Neural cell (in vitro differentiated cells): ENCODE measurements at regions not wholly inside any gene's neighbourhood (a gene's known extent, or its start where the extent isn't known, plus 50 kb on each side); places are given as distances from the start of the nearest gene placed in this dataset.

ENCODE experiments used
- H2AFZ ChIP-seq: fragments of 200-600, 300-800 bp; sonication (generic), shearing (Covaris generic); 2 replicates; pipeline ENCODE4 v1.6.0; 2014; ENCODE audit warnings: low read depth, mild to moderate bottlenecking, antibody characterized with exemption, low read length, moderate library complexity
- H3F3A ChIP-seq: fragments of 200-600 bp; shearing (Covaris generic); 2 replicates; pipeline ENCODE4 v1.6.1; 2016; ENCODE audit warnings: mild to moderate bottlenecking, moderate library complexity, mixed read lengths, antibody characterized with exemption, low read length; ENCODE audit not compliant: insufficient read depth, poor library complexity, severe bottlenecking
- H3K27ac ChIP-seq: fragments of 200-600, 300-800 bp; sonication (generic), shearing (Covaris generic); 2 replicates; pipeline ENCODE4 v1.5.1; 2014; ENCODE audit warnings: mild to moderate bottlenecking, low read length, moderate library complexity
- H3K27me3 ChIP-seq: fragments of 300-800, 200-600 bp; sonication (generic), shearing (Covaris generic); 2 replicates; pipeline ENCODE4 v1.6.0; 2014; ENCODE audit warnings: mild to moderate bottlenecking, low read depth, low read length, moderate library complexity; ENCODE audit not compliant: insufficient read depth
- H3K36me3 ChIP-seq: fragments of 300-800, 200-600 bp; sonication (generic), shearing (Covaris generic); 2 replicates; pipeline ENCODE4 v1.5.1; 2014; ENCODE audit warnings: mild to moderate bottlenecking, antibody characterized with exemption, low read length, moderate library complexity; ENCODE audit not compliant: insufficient read depth
- H3K4me2 ChIP-seq: fragments of 300-800, 200-600 bp; sonication (generic), shearing (Covaris generic); 2 replicates; pipeline ENCODE4 v1.6.0; 2014; ENCODE audit warnings: mild to moderate bottlenecking, low read length
- H3K4me3 ChIP-seq: fragments of 300-800, 200-600 bp; sonication (generic), shearing (Covaris generic); 2 replicates; pipeline ENCODE4 v1.5.1; 2014; ENCODE audit warnings: mild to moderate bottlenecking, low read length, moderate library complexity
- H3K79me2 ChIP-seq: fragments of 200-600 bp; shearing (Covaris generic); replicated peaks from 2 replicates; pipeline ENCODE4 v1.6.0; 2014; ENCODE audit warnings: mild to moderate bottlenecking, low read length, moderate library complexity; ENCODE audit not compliant: insufficient read depth
- H3K9ac ChIP-seq: fragments of 300-800, 200-600 bp; sonication (generic), shearing (Covaris generic); 2 replicates; pipeline ENCODE4 v1.6.1; 2016; ENCODE audit warnings: mild to moderate bottlenecking, low read length, mixed read lengths
- H3K9me2 ChIP-seq: fragments of 200-600 bp; shearing (Covaris generic); 2 replicates; pipeline ENCODE4 v1.6.1; 2016; ENCODE audit warnings: mild to moderate bottlenecking, low read length, mixed read lengths; ENCODE audit not compliant: insufficient read depth
- H3K9me3 ChIP-seq: fragments of 200-600, 300-800 bp; sonication (generic), shearing (Covaris generic); 2 replicates; pipeline ENCODE4 v1.6.1; 2016; ENCODE audit warnings: mild to moderate bottlenecking, mixed run types, low read length, moderate library complexity, mixed read lengths
- H4K20me1 ChIP-seq: fragments of 200-600 bp; shearing (Covaris generic); 2 replicates; pipeline ENCODE4 v1.6.1; 2016; ENCODE audit warnings: mild to moderate bottlenecking, mixed run types; ENCODE audit not compliant: insufficient read depth
- EP300 ChIP-seq: fragments of 450-650 bp; conservative IDR thresholded peaks from 2 replicates; pipeline ENCODE4 v1.6.1; 2014; ENCODE audit warnings: antibody characterized with exemption, mild to moderate bottlenecking, moderate library complexity; ENCODE audit not compliant: poor library complexity, severe bottlenecking
- EZH2 ChIP-seq: fragments of 200-600, 300-800 bp; shearing (Covaris generic), sonication (generic); IDR thresholded peaks from 2 replicates; pipeline ENCODE4 v1.6.1; 2014; ENCODE audit warnings: antibody characterized with exemption, low read length, borderline replicate concordance, mild to moderate bottlenecking; ENCODE audit not compliant: insufficient read depth, poor library complexity, severe bottlenecking
- MXI1 ChIP-seq: fragments of 450-650 bp; conservative IDR thresholded peaks from 2 replicates; pipeline ENCODE4 v1.6.1; 2014; ENCODE audit warnings: antibody characterized with exemption, mild to moderate bottlenecking; ENCODE audit not compliant: poor library complexity, severe bottlenecking
- POLR2AphosphoS5 ChIP-seq: IDR thresholded peaks from 2 replicates; pipeline ENCODE4 v1.6.1; 2012
- RAD21 ChIP-seq: fragments of 450-650 bp; conservative IDR thresholded peaks from 2 replicates; pipeline ENCODE4 v1.6.1; 2014; ENCODE audit warnings: antibody characterized with exemption, mild to moderate bottlenecking, moderate library complexity
- SMC3 ChIP-seq: fragments of 450-650 bp; conservative IDR thresholded peaks from 2 replicates; pipeline ENCODE4 v1.6.1; 2014; ENCODE audit warnings: antibody characterized with exemption, mild to moderate bottlenecking, moderate library complexity; ENCODE audit not compliant: poor library complexity
- TAF1 ChIP-seq: IDR thresholded peaks from 2 replicates; pipeline ENCODE4 v1.6.1; 2012; ENCODE audit warnings: low read depth
- TF ChIP-seq, protein P1 (sequence below): IDR thresholded peaks from 2 replicates; pipeline ENCODE4 v1.6.1; 2012; ENCODE audit warnings: borderline replicate concordance
- TF ChIP-seq, protein P2 (sequence below): fragments of 450-650 bp; IDR thresholded peaks from 2 replicates; pipeline ENCODE4 v1.5.1; 2014; ENCODE audit warnings: antibody characterized with exemption, mild to moderate bottlenecking, moderate library complexity; ENCODE audit not compliant: poor library complexity, severe bottlenecking

DNA sequence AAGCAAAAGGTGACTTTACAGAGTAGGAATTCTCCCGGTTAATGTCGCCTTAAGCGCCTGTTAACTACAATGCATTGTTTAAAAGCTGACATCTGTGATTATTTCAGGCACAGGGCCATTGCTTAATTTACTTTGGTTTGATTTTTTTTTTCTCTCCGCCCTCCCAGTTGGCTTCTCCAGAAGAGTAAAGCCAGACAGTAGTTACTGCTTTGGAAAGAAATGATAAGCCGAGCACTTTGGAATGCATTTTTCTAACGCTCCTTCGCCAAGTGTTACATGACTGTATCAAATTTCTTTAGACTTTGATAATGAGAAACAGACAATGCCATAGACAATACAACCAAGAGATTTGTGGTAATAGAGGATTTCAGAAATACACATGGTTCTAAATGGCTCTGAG is 383.0 kb upstream of the TENM3 start:
- no peaks in the 10 kb centered on the region for H3K79me2 ChIP-seq
- no peak for TF ChIP-seq EP300
- no peak for TF ChIP-seq POLR2AphosphoS5
- TF ChIP-seq, protein P1, sequence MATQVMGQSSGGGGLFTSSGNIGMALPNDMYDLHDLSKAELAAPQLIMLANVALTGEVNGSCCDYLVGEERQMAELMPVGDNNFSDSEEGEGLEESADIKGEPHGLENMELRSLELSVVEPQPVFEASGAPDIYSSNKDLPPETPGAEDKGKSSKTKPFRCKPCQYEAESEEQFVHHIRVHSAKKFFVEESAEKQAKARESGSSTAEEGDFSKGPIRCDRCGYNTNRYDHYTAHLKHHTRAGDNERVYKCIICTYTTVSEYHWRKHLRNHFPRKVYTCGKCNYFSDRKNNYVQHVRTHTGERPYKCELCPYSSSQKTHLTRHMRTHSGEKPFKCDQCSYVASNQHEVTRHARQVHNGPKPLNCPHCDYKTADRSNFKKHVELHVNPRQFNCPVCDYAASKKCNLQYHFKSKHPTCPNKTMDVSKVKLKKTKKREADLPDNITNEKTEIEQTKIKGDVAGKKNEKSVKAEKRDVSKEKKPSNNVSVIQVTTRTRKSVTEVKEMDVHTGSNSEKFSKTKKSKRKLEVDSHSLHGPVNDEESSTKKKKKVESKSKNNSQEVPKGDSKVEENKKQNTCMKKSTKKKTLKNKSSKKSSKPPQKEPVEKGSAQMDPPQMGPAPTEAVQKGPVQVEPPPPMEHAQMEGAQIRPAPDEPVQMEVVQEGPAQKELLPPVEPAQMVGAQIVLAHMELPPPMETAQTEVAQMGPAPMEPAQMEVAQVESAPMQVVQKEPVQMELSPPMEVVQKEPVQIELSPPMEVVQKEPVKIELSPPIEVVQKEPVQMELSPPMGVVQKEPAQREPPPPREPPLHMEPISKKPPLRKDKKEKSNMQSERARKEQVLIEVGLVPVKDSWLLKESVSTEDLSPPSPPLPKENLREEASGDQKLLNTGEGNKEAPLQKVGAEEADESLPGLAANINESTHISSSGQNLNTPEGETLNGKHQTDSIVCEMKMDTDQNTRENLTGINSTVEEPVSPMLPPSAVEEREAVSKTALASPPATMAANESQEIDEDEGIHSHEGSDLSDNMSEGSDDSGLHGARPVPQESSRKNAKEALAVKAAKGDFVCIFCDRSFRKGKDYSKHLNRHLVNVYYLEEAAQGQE = no peak
- TF ChIP-seq RAD21 = no peak
- TF ChIP-seq MXI1 = no peak
- TF ChIP-seq EZH2 = no peak
- TF ChIP-seq TAF1 = no peak
- no peak for TF ChIP-seq SMC3
- TF ChIP-seq, protein P2, sequence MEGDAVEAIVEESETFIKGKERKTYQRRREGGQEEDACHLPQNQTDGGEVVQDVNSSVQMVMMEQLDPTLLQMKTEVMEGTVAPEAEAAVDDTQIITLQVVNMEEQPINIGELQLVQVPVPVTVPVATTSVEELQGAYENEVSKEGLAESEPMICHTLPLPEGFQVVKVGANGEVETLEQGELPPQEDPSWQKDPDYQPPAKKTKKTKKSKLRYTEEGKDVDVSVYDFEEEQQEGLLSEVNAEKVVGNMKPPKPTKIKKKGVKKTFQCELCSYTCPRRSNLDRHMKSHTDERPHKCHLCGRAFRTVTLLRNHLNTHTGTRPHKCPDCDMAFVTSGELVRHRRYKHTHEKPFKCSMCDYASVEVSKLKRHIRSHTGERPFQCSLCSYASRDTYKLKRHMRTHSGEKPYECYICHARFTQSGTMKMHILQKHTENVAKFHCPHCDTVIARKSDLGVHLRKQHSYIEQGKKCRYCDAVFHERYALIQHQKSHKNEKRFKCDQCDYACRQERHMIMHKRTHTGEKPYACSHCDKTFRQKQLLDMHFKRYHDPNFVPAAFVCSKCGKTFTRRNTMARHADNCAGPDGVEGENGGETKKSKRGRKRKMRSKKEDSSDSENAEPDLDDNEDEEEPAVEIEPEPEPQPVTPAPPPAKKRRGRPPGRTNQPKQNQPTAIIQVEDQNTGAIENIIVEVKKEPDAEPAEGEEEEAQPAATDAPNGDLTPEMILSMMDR = no peak
- no peak overlapping the region for H2AFZ ChIP-seq
- H3K4me2 ChIP-seq = no peak overlapping the region
- no peaks in the 10 kb centered on the region for H3K9me2 ChIP-seq
- no peaks in the 10 kb centered on the region for H3K36me3 ChIP-seq
- no peaks in the 10 kb centered on the region for H3K9me3 ChIP-seq
- no peak overlapping the region for H3K27ac ChIP-seq
- no peak overlapping the region for H3K9ac ChIP-seq
- H4K20me1 ChIP-seq = no peaks in the 10 kb centered on the region
- no peak overlapping the region for H3K4me3 ChIP-seq
- no peaks in the 10 kb centered on the region for H3F3A ChIP-seq
- no peaks in the 10 kb centered on the region for H3K27me3 ChIP-seq

DNA sequence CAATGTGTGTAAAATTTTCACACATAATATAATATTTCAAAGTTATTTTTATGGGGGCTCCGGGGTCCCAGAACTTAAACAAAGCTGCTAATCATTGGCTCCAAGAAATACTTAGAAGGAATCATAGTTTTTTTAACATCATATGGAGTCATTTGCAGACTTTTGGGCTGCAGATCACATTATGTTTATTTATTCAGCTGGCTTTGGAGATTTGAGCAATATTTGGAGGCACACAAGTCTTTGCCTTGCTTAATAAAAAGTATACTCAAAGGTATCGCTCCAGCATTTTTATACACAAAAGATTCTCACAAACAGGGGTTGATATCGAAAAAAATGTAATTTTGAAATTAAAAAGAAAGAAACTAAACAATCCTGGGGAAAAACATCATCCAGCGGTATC is 382.5 kb upstream of the TENM3 start:
- no peaks in the 10 kb centered on the region for H3K9me2 ChIP-seq
- H3K9me3 ChIP-seq = no peaks in the 10 kb centered on the region
- TF ChIP-seq RAD21 (no peak), TAF1 (no peak), POLR2AphosphoS5 (no peak), EP300 (no peak), MXI1 (no peak), EZH2 (no peak), SMC3 (no peak)
- TF ChIP-seq, protein P2 = no peak
- TF ChIP-seq, protein P1 = no peak
- no peak overlapping the region for H3K9ac ChIP-seq
- no peak overlapping the region for H3K4me3 ChIP-seq
- no peaks in the 10 kb centered on the region for H3K79me2 ChIP-seq
- no peaks in the 10 kb centered on the region for H3F3A ChIP-seq
- H3K4me2 ChIP-seq = no peak overlapping the region
- no peak overlapping the region for H2AFZ ChIP-seq
- H3K27ac ChIP-seq = no peak overlapping the region
- H3K27me3 ChIP-seq = no peaks in the 10 kb centered on the region
- H4K20me1 ChIP-seq = no peaks in the 10 kb centered on the region
- no peaks in the 10 kb centered on the region for H3K36me3 ChIP-seq
